Breast epithelium (tissue), 4 donors: ENCODE measurements at regions not wholly inside any gene's neighbourhood (a gene's known extent, or its start where the extent isn't known, plus 50 kb on each side); places are given as distances from the start of the nearest gene placed in this dataset.

Source experiments
- DNase-seq, 2 donors: peaks; one replicate each; pipeline ENCODE4 v3.0.0-alpha.2; 2019; ENCODE audit warnings: low spot score in 2 of 2
- H3K27ac ChIP-seq, 2 donors: fragments of 200-600 bp; sonication (generic) in 1 of 2; one replicate each; pipeline ENCODE4 v1.5.1; 2016 to 2019; ENCODE audit warnings: mild to moderate bottlenecking in 1 of 2
- H3K27me3 ChIP-seq, 2 donors: fragments of 200-600 bp; sonication (generic) in 1 of 2; one replicate each; pipeline versions ENCODE4 v1.5.1 to v1.6.0; 2017 to 2019; ENCODE audit warnings: control low read depth in 1 of 2, mild to moderate bottlenecking in 1 of 2
- H3K36me3 ChIP-seq: fragments of 200-600 bp; one replicate; pipeline ENCODE4 v1.5.1; 2019
- H3K4me1 ChIP-seq, 2 donors: fragments of 200-600 bp; sonication (generic); one replicate each; pipeline ENCODE4 v1.5.1; 2016 to 2019; ENCODE audit warnings: control low read depth in 1 of 2
- H3K4me3 ChIP-seq, 3 donors: fragments of 200-600 bp; sonication (generic); 1 replicate in 2 of 3; 2 replicates in 1 of 3; pipeline ENCODE4 v1.5.1; 2016 to 2019; ENCODE audit warnings: mild to moderate bottlenecking in 3 of 3, moderate library complexity in 2 of 3
- H3K9me3 ChIP-seq, 2 donors: fragments of 200-600 bp; sonication (generic) in 1 of 2; one replicate each; pipeline ENCODE4 v1.5.1; 2016 to 2019; ENCODE audit warnings: control low read depth in 1 of 2
- POLR2A ChIP-seq: fragments of 450-650 bp; IDR thresholded peaks from one replicate; pipeline ENCODE4 v1.6.1; 2016; ENCODE audit warnings: antibody characterized with exemption, mild to moderate bottlenecking, moderate library complexity
- POLR2AphosphoS5 ChIP-seq, 3 donors: sonication (generic); formaldehyde crosslinking; IDR thresholded peaks; one replicate each; pipeline ENCODE4 v1.6.1; 2017; ENCODE audit warnings: antibody characterized with exemption in 3 of 3
- intact Hi-C: fragments of 100-400 bp; cut with DNase I; formaldehyde crosslinking; loops from one replicate; pipeline ENCODE4 v1.15.1; 2023; ENCODE audit warnings: low total_unique reads
- TF ChIP-seq, protein P1 (sequence below), 3 donors: fragments of 450-650 bp; IDR thresholded peaks; one replicate each; pipeline ENCODE4 v1.5.1; 2016 to 2017; ENCODE audit warnings: antibody characterized with exemption in 3 of 3, mild to moderate bottlenecking in 3 of 3, moderate library complexity in 3 of 3

DNA sequence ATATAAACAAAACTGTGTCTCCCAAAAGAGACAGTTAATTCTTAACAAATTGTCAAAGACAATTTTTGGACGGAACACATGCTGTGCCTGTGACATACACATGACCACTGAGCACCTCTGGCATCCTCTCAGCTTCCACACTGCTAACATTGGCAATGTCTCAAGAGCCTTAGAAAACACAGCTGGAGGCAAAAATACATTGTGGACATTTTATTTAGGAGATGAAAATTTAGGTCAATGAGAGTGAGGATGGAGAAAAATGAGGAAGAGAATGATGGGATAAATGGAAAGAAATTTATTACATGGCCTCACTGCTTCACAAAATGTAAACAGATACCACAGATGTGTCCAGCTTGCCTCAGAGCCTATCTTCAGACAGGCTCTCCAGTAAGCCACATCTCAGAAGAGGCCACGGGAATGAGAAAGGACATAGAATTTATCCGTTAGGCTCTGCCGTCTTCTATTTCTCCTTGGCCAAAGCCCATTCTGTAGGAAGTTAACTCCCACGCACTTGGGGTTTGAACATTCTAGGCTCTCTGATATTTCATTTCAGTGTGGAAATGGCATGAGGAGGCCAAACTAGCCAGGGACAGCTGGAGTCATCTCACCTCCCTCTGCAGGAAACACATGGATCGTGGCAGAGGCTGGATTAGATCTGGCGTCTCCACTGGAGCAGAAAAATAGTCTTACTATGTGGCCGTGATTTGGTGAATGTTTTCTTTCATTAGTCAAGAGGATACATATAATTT, 519.4 kb upstream of the DSEL start:
- Histone ChIP-seq H3K27ac (no peak overlapping the region), H3K4me1 (no peaks in the 10 kb centered on the region), H3K9me3 (no peaks in the 10 kb centered on the region), H3K4me3 (no peak overlapping the region), H3K36me3 (no peaks in the 10 kb centered on the region), H3K27me3 (no peaks in the 10 kb centered on the region)
- no peak for DNase-seq
- intact Hi-C loops, result no loop called here
- TF ChIP-seq POLR2AphosphoS5 (IDR thresholded peaks at IDR 0.05) (no peak), POLR2A (no peak)
- TF ChIP-seq, protein P1, sequence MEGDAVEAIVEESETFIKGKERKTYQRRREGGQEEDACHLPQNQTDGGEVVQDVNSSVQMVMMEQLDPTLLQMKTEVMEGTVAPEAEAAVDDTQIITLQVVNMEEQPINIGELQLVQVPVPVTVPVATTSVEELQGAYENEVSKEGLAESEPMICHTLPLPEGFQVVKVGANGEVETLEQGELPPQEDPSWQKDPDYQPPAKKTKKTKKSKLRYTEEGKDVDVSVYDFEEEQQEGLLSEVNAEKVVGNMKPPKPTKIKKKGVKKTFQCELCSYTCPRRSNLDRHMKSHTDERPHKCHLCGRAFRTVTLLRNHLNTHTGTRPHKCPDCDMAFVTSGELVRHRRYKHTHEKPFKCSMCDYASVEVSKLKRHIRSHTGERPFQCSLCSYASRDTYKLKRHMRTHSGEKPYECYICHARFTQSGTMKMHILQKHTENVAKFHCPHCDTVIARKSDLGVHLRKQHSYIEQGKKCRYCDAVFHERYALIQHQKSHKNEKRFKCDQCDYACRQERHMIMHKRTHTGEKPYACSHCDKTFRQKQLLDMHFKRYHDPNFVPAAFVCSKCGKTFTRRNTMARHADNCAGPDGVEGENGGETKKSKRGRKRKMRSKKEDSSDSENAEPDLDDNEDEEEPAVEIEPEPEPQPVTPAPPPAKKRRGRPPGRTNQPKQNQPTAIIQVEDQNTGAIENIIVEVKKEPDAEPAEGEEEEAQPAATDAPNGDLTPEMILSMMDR (IDR thresholded peaks at IDR 0.05), result no peak

DNA sequence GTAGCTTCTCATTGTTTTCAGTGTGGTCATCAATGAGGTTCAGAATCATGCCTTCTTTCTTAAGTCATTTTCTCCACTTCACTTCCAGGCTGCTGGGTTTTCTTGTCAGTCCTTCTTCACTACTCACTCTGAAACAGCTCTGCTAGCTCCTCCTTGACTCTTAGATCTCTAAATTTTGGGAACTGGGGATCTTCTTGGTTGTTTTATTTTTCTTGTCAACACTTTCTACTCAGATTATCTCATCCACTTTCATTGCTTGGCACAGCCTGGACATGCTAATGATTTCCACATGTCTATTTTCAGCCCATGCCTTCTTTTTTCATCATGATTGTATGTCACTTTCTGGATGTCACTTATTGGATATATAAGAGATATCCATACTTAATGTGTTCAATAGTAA, 517.8 kb upstream of the DSEL start:
- no peaks in the 10 kb centered on the region for H3K36me3 ChIP-seq
- H3K4me1 ChIP-seq, result no peaks in the 10 kb centered on the region
- DNase-seq, result no peak
- no peak overlapping the region for H3K4me3 ChIP-seq
- intact Hi-C loops, result no loop called here
- H3K27me3 ChIP-seq, result no peaks in the 10 kb centered on the region
- TF ChIP-seq POLR2A (no peak), POLR2AphosphoS5 (IDR thresholded peaks at IDR 0.05) (no peak)
- TF ChIP-seq, protein P1 (IDR thresholded peaks at IDR 0.05), result no peak
- no peak overlapping the region for H3K27ac ChIP-seq
- H3K9me3 ChIP-seq, result no peaks in the 10 kb centered on the region

DNA sequence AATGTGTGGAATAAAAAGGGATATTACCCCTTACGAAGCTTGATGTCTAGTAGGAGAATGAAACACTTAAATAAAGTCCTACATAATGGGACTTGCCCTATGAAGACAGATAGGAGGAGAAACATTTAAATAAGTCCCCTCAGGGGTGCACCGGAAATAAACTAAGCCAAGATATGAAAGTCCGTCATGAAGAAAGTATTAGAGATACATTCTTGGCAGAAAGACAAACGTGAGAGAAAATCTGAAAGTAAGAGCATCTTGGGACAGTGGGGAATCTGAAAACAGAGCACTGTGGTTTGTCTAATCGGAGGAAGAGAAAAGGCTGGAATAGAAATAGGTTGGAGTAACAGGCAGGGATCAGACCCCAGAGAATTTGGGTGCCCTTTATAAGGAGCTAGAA, 516.9 kb upstream of the DSEL start:
- intact Hi-C loops, result no loop called here
- Histone ChIP-seq H3K27ac (no peak overlapping the region), H3K27me3 (no peaks in the 10 kb centered on the region), H3K4me1 (no peaks in the 10 kb centered on the region), H3K4me3 (no peak overlapping the region), H3K9me3 (no peaks in the 10 kb centered on the region), H3K36me3 (no peaks in the 10 kb centered on the region)
- no peak for DNase-seq
- TF ChIP-seq POLR2AphosphoS5 (IDR thresholded peaks at IDR 0.05) (no peak), POLR2A (no peak)
- TF ChIP-seq, protein P1 (IDR thresholded peaks at IDR 0.05), result no peak

DNA sequence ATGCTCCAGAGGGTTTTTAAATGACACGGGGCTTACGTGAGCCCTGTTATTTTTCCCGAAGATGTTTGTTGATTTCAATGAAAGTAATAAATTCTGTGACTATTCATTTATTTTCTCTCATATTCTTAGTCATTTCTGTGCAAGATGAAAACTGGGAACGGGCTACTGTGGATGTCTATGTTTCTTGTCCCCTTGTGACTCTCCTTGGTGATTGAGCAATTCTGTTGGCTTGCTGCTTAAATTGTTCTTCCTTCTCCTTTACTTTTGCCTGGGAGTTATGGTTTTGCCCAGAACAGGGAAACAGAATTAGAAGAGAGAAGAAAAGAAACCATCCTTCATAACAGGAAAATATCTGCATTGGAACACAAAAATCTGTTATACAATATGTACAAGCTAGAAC, 508.2 kb upstream of the DSEL start:
- Histone ChIP-seq H3K4me3 (no peak overlapping the region), H3K27ac (no peak overlapping the region), H3K36me3 (no peaks in the 10 kb centered on the region), H3K27me3 (no peaks in the 10 kb centered on the region), H3K4me1 (no peaks in the 10 kb centered on the region), H3K9me3 (no peaks in the 10 kb centered on the region)
- TF ChIP-seq POLR2A (no peak), POLR2AphosphoS5 (IDR thresholded peaks at IDR 0.05) (no peak)
- TF ChIP-seq, protein P1 (IDR thresholded peaks at IDR 0.05), result no peak
- intact Hi-C loops, result no loop called here
- DNase-seq, result no peak

DNA sequence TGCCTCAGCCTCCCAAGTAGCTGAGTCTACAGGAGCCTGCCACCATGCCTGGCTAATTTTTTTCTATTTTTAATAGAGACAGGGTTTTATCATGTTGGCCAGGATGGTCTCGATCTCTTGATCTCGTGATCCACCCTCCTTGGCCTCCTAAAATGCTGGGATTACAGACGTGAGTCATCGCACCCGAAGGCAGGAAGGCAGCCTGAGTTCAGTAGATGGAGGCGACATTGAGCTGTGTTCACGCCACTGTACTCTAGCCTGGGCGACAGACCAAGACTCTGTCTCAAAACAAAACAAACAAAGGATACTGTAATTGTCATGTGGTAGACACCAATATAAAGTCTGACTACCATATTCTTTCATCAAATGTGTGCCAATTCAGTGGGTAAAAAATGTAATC, 500.9 kb upstream of the DSEL start:
- no peak overlapping the region for H3K4me3 ChIP-seq

More for the DNA sequence above, 500.9 kb upstream of the DSEL start:
- intact Hi-C loops, result no loop called here
- Histone ChIP-seq H3K27ac (no peak overlapping the region), H3K36me3 (no peaks in the 10 kb centered on the region), H3K27me3 (no peaks in the 10 kb centered on the region), H3K4me1 (no peaks in the 10 kb centered on the region), H3K9me3 (no peaks in the 10 kb centered on the region)
- no peak for DNase-seq
- TF ChIP-seq, protein P1 (IDR thresholded peaks at IDR 0.05), result no peak
- TF ChIP-seq POLR2AphosphoS5 (IDR thresholded peaks at IDR 0.05) (no peak), POLR2A (no peak)
